ENCODE measurements at regions not wholly inside any gene's neighbourhood (a gene's known extent, or its start where the extent isn't known, plus 50 kb on each side); places are given as distances from the start of the nearest gene placed in this dataset.
"Not testable (repeated sequence)": the region's sequence is repeated elsewhere in the genome, so short reads cannot be mapped to it uniquely, and the experiment has no call there.

GRCh38 chr17:46424187-46424884, 62.8 kb upstream of the ARL17B start:
- ATAC-seq (ENCODE audit: low read depth); POLR2A ChIA-PET; CTCF ChIA-PET; H3K27ac ChIP-seq (ENCODE audit: low read length in 2 of 2); H3K9ac ChIP-seq (ENCODE audit: low read length); H2AFZ ChIP-seq (ENCODE audit: insufficient read depth, low read depth, low read length, poor library complexity, severe bottlenecking); H3K4me1 Mint-ChIP-seq; H3K79me2 ChIP-seq (ENCODE audit: control insufficient read depth, insufficient read depth, low read length); H3K27ac Mint-ChIP-seq; DNase-seq; H3K4me1 ChIP-seq (ENCODE audit: control insufficient read depth in 2 of 2, insufficient read depth in 2 of 2, low read length in 2 of 2); intact Hi-C loops (cut with micrococcal nuclease); H3K4me3 Mint-ChIP-seq; H3K9me3 Mint-ChIP-seq (ENCODE audit: insufficient read depth); H4K20me1 ChIP-seq (ENCODE audit: control insufficient read depth, insufficient read depth, low read length, poor library complexity, severe bottlenecking); H3K27me3 ChIP-seq (replicated peaks in 1 of 4; ENCODE audit: control extremely low read depth in 1 of 4, control insufficient read depth in 3 of 4, insufficient read depth in 4 of 4, low read length in 3 of 4); H3K36me3 ChIP-seq (replicated peaks in 1 of 2; ENCODE audit: control extremely low read depth in 1 of 2, control insufficient read depth in 1 of 2, extremely low read depth in 1 of 2, insufficient read depth in 2 of 2, low read length in 1 of 2); H3K27me3 Mint-ChIP-seq; H3K4me3 ChIP-seq (ENCODE audit: control extremely low read depth in 1 of 5, extremely low read depth in 1 of 5, insufficient read depth in 1 of 5, low read depth in 2 of 5, low read length in 4 of 5); H3K9me3 ChIP-seq (ENCODE audit: control extremely low read depth in 1 of 3, control insufficient read depth in 2 of 3, insufficient read depth in 1 of 3, low read length in 2 of 3); H3K4me2 ChIP-seq (replicated peaks; ENCODE audit: low read depth, low read length, poor library complexity, severe bottlenecking): not testable (repeated sequence)
- no CpG with 5 or more reads among the region's 2 CpGs for WGBS (ENCODE audit: insufficient coverage)
- TF ChIP-seq CTCF (IDR thresholded peaks at IDR 0.05), result peak; percentile 36

DNA sequence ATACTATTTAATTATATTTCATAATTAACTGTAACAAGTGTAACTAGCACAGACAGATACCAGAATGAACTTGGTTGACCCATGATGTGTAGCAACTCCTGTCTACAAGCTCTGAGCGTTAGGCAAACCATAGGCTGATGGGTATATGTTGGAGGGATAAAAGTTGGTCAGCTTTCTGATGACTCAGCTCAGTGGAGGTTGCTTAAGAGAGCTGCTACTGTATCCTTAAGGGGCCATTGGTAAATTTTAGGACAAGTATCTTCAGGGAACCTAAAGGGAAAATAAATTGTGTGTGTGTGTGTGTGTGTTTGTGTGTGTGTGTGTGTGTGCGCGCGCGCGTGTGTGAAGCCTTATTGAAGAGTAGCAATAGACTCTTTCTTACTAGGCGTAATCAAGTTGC, 56.3 kb upstream of the ARL17B start:
- H3K9ac ChIP-seq (ENCODE audit: low read length); H3K4me3 Mint-ChIP-seq; H3K27ac Mint-ChIP-seq; H3K27ac ChIP-seq (ENCODE audit: low read length in 2 of 2); H2AFZ ChIP-seq (ENCODE audit: insufficient read depth, low read depth, low read length, poor library complexity, severe bottlenecking); H3K36me3 ChIP-seq (replicated peaks in 1 of 2; ENCODE audit: control extremely low read depth in 1 of 2, control insufficient read depth in 1 of 2, extremely low read depth in 1 of 2, insufficient read depth in 2 of 2, low read length in 1 of 2); H3K9me3 Mint-ChIP-seq (ENCODE audit: insufficient read depth); H3K27me3 Mint-ChIP-seq; H3K4me1 ChIP-seq (ENCODE audit: control insufficient read depth in 2 of 2, insufficient read depth in 2 of 2, low read length in 2 of 2); H3K4me3 ChIP-seq (ENCODE audit: control extremely low read depth in 1 of 5, extremely low read depth in 1 of 5, insufficient read depth in 1 of 5, low read depth in 2 of 5, low read length in 4 of 5); H3K27me3 ChIP-seq (replicated peaks in 1 of 4; ENCODE audit: control extremely low read depth in 1 of 4, control insufficient read depth in 3 of 4, insufficient read depth in 4 of 4, low read length in 3 of 4); CTCF ChIA-PET; intact Hi-C loops (cut with micrococcal nuclease); POLR2A ChIA-PET; H3K4me2 ChIP-seq (replicated peaks; ENCODE audit: low read depth, low read length, poor library complexity, severe bottlenecking); H3K9me3 ChIP-seq (ENCODE audit: control extremely low read depth in 1 of 3, control insufficient read depth in 2 of 3, insufficient read depth in 1 of 3, low read length in 2 of 3); H4K20me1 ChIP-seq (ENCODE audit: control insufficient read depth, insufficient read depth, low read length, poor library complexity, severe bottlenecking); H3K4me1 Mint-ChIP-seq; H3K79me2 ChIP-seq (ENCODE audit: control insufficient read depth, insufficient read depth, low read length); ATAC-seq (ENCODE audit: low read depth): not testable (repeated sequence)
- DNase-seq, result peak; percentile 1
- WGBS (ENCODE audit: insufficient coverage), result no CpG with 5 or more reads among the region's 7 CpGs

DNA sequence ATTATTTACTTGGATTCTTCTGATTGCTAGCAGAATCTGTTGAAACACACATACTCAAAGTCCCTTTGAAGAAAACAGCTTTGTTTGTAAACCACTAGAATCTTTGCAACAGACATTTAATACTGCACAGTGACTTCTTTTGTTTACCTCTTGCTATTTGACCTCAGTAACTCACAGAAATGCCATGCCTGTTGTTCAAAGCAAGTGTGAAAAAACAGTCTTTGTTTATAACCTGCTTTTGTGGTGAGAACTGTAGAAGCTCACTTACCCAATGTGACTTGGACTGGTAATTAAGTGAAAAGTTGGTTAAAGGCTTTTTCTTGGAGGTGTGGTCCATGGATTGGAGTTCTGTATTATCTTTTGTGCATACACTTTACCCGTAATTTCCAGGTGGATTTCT, 55.7 kb upstream of the ARL17B start:
- H3K79me2 ChIP-seq (ENCODE audit: control insufficient read depth, insufficient read depth, low read length); H3K27ac ChIP-seq (ENCODE audit: low read length in 2 of 2); H3K27me3 ChIP-seq (replicated peaks in 1 of 4; ENCODE audit: control extremely low read depth in 1 of 4, control insufficient read depth in 3 of 4, insufficient read depth in 4 of 4, low read length in 3 of 4); DNase-seq; H3K4me3 ChIP-seq (ENCODE audit: control extremely low read depth in 1 of 5, extremely low read depth in 1 of 5, insufficient read depth in 1 of 5, low read depth in 2 of 5, low read length in 4 of 5); H3K9me3 ChIP-seq (ENCODE audit: control extremely low read depth in 1 of 3, control insufficient read depth in 2 of 3, insufficient read depth in 1 of 3, low read length in 2 of 3); POLR2A ChIA-PET; H2AFZ ChIP-seq (ENCODE audit: insufficient read depth, low read depth, low read length, poor library complexity, severe bottlenecking); H3K27me3 Mint-ChIP-seq; intact Hi-C loops (cut with micrococcal nuclease); H3K4me2 ChIP-seq (replicated peaks; ENCODE audit: low read depth, low read length, poor library complexity, severe bottlenecking); H3K36me3 ChIP-seq (replicated peaks in 1 of 2; ENCODE audit: control extremely low read depth in 1 of 2, control insufficient read depth in 1 of 2, extremely low read depth in 1 of 2, insufficient read depth in 2 of 2, low read length in 1 of 2); H3K4me3 Mint-ChIP-seq; H3K4me1 ChIP-seq (ENCODE audit: control insufficient read depth in 2 of 2, insufficient read depth in 2 of 2, low read length in 2 of 2); H4K20me1 ChIP-seq (ENCODE audit: control insufficient read depth, insufficient read depth, low read length, poor library complexity, severe bottlenecking); H3K9me3 Mint-ChIP-seq (ENCODE audit: insufficient read depth); H3K4me1 Mint-ChIP-seq; H3K9ac ChIP-seq (ENCODE audit: low read length); CTCF ChIA-PET; ATAC-seq (ENCODE audit: low read depth); H3K27ac Mint-ChIP-seq: not testable (repeated sequence)
- no CpG with 5 or more reads among the region's 1 CpG for WGBS (ENCODE audit: insufficient coverage)

Data from B cell (primary cell).